H1 (cell line): ENCODE measurements at regions not wholly inside any gene's neighbourhood (a gene's known extent, or its start where the extent isn't known, plus 50 kb on each side); places are given as distances from the start of the nearest gene placed in this dataset.

Source experiments
- CTCF ChIA-PET: fragments of 300-600 bp; sonication (Branson Sonifier 250); formaldehyde crosslinking; loops from one replicate; lab custom pipeline; 2021; ENCODE audit not compliant: partially characterized antibody; lab: Charles Lee
- POLR2A ChIA-PET: fragments of 300-600 bp; sonication (Branson Sonifier 250); formaldehyde crosslinking; loops from one replicate; lab custom pipeline; 2021; ENCODE audit warnings: inconsistent platforms; ENCODE audit not compliant: partially characterized antibody; lab: Charles Lee
- DNase-seq, 2 experiments: peaks; one replicate each; pipeline versions ENCODE4 v3.0.0 to v3.0.0-alpha.2; 2010 to 2022; ENCODE audit warnings: low spot score in 2 of 2, low read depth in 1 of 2, mixed read lengths in 1 of 2
- FAIRE-seq: peaks from 2 replicates; lab custom pipeline; 2011; peaks lifted over from hg19 to GRCh38; lab: Jason Lieb, UNC
- H2AFZ ChIP-seq: 2 replicates; pipeline ENCODE4 v1.8.1; 2012; ENCODE audit warnings: low read length, inconsistent platforms
- H2AK5ac ChIP-seq: 2 replicates; pipeline ENCODE4 v1.6.1; 2013; ENCODE audit warnings: low read depth, low read length
- H2BK120ac ChIP-seq: replicated peaks from 2 replicates; pipeline ENCODE3; 2013; ENCODE audit warnings: low read depth, low read length, inconsistent platforms
- H2BK12ac ChIP-seq: 2 replicates; pipeline ENCODE4 v1.6.1; 2013; ENCODE audit warnings: low read depth, low read length
- H2BK15ac ChIP-seq: 2 replicates; pipeline ENCODE4 v1.6.1; 2013; ENCODE audit warnings: low read length
- H2BK20ac ChIP-seq: 2 replicates; pipeline ENCODE4 v1.6.1; 2013; ENCODE audit warnings: low read length
- H2BK5ac ChIP-seq: 2 replicates; pipeline ENCODE4 v1.6.1; 2013; ENCODE audit warnings: low read depth, low read length
- H3K14ac ChIP-seq: 2 replicates; pipeline ENCODE4 v1.6.1; 2013; ENCODE audit warnings: inconsistent platforms; ENCODE audit not compliant: insufficient read length
- H3K18ac ChIP-seq: 2 replicates; pipeline ENCODE4 v1.6.1; 2013; ENCODE audit warnings: low read length; ENCODE audit errors: extremely low read depth
- H3K23ac ChIP-seq: 2 replicates; pipeline ENCODE4 v1.6.1; 2013; ENCODE audit warnings: inconsistent platforms; ENCODE audit not compliant: insufficient read length
- H3K23me2 ChIP-seq: 2 replicates; pipeline ENCODE4 v1.6.1; 2013; ENCODE audit warnings: low read depth, low read length
- H3K27ac ChIP-seq: 2 replicates; pipeline ENCODE4 v1.6.1; 2011; ENCODE audit warnings: low read depth, low read length, inconsistent platforms
- H3K27me3 ChIP-seq, 4 experiments: replicated peaks in 1 of 4; 1 replicate in 1 of 4; 2 replicates in 3 of 4; pipeline versions ENCODE4 v1.6.1 to v1.8.1; 2011 to 2013; ENCODE audit warnings: low read length in 3 of 4, mild to moderate bottlenecking in 3 of 4, inconsistent platforms in 2 of 4, mixed read lengths in 2 of 4, moderate library complexity in 1 of 4; ENCODE audit not compliant: control insufficient read depth in 3 of 4, insufficient read depth in 3 of 4; ENCODE audit errors: extremely low read depth in 1 of 4
- H3K36me3 ChIP-seq, 4 experiments: 2 replicates each; pipeline versions ENCODE4 v1.6.1 to v1.8.1; 2011 to 2013; ENCODE audit warnings: mild to moderate bottlenecking in 4 of 4, low read length in 3 of 4, moderate library complexity in 2 of 4, control low read depth in 1 of 4, inconsistent platforms in 1 of 4; ENCODE audit not compliant: insufficient read depth in 4 of 4, control insufficient read depth in 2 of 4
- H3K4ac ChIP-seq: replicated peaks from 2 replicates; pipeline ENCODE3; 2013; ENCODE audit warnings: low read length, low read depth, mixed read lengths, inconsistent platforms; ENCODE audit not compliant: insufficient read length
- H3K4me1 ChIP-seq, 4 experiments: replicated peaks in 1 of 4; 1 replicate in 1 of 4; 2 replicates in 3 of 4; pipeline versions ENCODE4 v1.6.1 to v1.8.1; 2011 to 2013; ENCODE audit warnings: low read length in 3 of 4, inconsistent platforms in 2 of 4, mixed read lengths in 1 of 4; ENCODE audit not compliant: insufficient read depth in 4 of 4, control insufficient read depth in 3 of 4
- H3K4me2 ChIP-seq, 2 experiments: 2 replicates each; pipeline versions ENCODE4 v1.6.1 to v1.8.1; 2011 to 2013; ENCODE audit warnings: low read depth in 2 of 2, low read length in 2 of 2, control low read depth in 1 of 2, inconsistent platforms in 1 of 2, mild to moderate bottlenecking in 1 of 2; ENCODE audit not compliant: insufficient read depth in 1 of 2
- H3K4me3 ChIP-seq, 4 experiments: fragments of 200-600, 300-600 bp in 1 of 4; sonication (generic), shearing (Covaris generic), sonication (Bioruptor Twin) in 1 of 4; 2 replicates each; pipeline versions ENCODE4 v1.5.1 to v1.8.1; 2011 to 2016; ENCODE audit warnings: low read length in 4 of 4, low read depth in 3 of 4, control low read depth in 2 of 4, inconsistent platforms in 2 of 4, mild to moderate bottlenecking in 2 of 4, mixed read lengths in 1 of 4, moderate library complexity in 1 of 4; ENCODE audit not compliant: insufficient read depth in 2 of 4; ENCODE audit errors: extremely low read depth in 1 of 4
- H3K56ac ChIP-seq: replicated peaks from 2 replicates; pipeline ENCODE3; 2013; ENCODE audit warnings: low read depth, mild to moderate bottlenecking, mixed read lengths, low read length, inconsistent platforms; ENCODE audit not compliant: insufficient read length
- H3K79me1 ChIP-seq: 2 replicates; pipeline ENCODE4 v1.6.1; 2013; ENCODE audit warnings: low read depth, low read length, control low read depth
- H3K79me2 ChIP-seq, 2 experiments: 2 replicates each; pipeline versions ENCODE4 v1.6.1 to v1.8.1; 2012 to 2013; ENCODE audit warnings: low read length in 2 of 2, mild to moderate bottlenecking in 2 of 2, inconsistent platforms in 1 of 2; ENCODE audit not compliant: insufficient read depth in 2 of 2, control insufficient read depth in 1 of 2
- H3K9ac ChIP-seq, 4 experiments: replicated peaks in 1 of 4; 1 replicate in 1 of 4; 2 replicates in 3 of 4; pipeline versions ENCODE4 v1.6.1 to v1.8.1; 2011 to 2013; ENCODE audit warnings: low read depth in 3 of 4, low read length in 3 of 4, control low read depth in 2 of 4, mild to moderate bottlenecking in 2 of 4, moderate library complexity in 2 of 4, inconsistent platforms in 1 of 4; ENCODE audit errors: extremely low read depth in 1 of 4
- H3K9me3 ChIP-seq, 2 experiments: 2 replicates each; pipeline versions ENCODE4 v1.6.1 to v1.8.1; 2012 to 2013; ENCODE audit warnings: mild to moderate bottlenecking in 2 of 2, moderate library complexity in 2 of 2, control low read depth in 1 of 2, inconsistent platforms in 1 of 2, low read depth in 1 of 2, low read length in 1 of 2, mixed read lengths in 1 of 2; ENCODE audit not compliant: insufficient read depth in 2 of 2
- H4K20me1 ChIP-seq, 2 experiments: replicated peaks in 1 of 2; 2 replicates each; pipeline versions ENCODE3 to v1.8.1; 2011 to 2013; ENCODE audit warnings: inconsistent platforms in 2 of 2, low read length in 2 of 2, mild to moderate bottlenecking in 1 of 2; ENCODE audit not compliant: insufficient read depth in 2 of 2, control insufficient read depth in 1 of 2
- H4K5ac ChIP-seq: 2 replicates; pipeline ENCODE4 v1.6.1; 2013; ENCODE audit warnings: low read length, low read depth, mixed read lengths, inconsistent platforms; ENCODE audit not compliant: insufficient read length
- H4K8ac ChIP-seq: 2 replicates; pipeline ENCODE4 v1.8.0; 2013; ENCODE audit warnings: mild to moderate bottlenecking, moderate library complexity, low read length, inconsistent platforms; ENCODE audit not compliant: insufficient read depth; ENCODE audit errors: extremely low read depth
- H4K91ac ChIP-seq: replicated peaks from 2 replicates; pipeline ENCODE3; 2013; ENCODE audit warnings: low read length, mixed read lengths, inconsistent platforms; ENCODE audit not compliant: insufficient read length
- CBX5 ChIP-seq: fragments of 300-800, 300-1000 bp; sonication (generic); IDR thresholded peaks from 2 replicates; pipeline ENCODE4 v1.7.1; 2016; ENCODE audit warnings: antibody characterized with exemption, low read length, low read depth
- CBX8 ChIP-seq: fragments of 300-800, 300-1000 bp; sonication (generic); IDR thresholded peaks from 2 replicates; pipeline ENCODE4 v1.7.1; 2016; ENCODE audit warnings: low read depth, low read length, borderline replicate concordance
- CTCF ChIP-seq, 3 experiments: IDR thresholded peaks; 1 replicate in 2 of 3; 2 replicates in 1 of 3; pipeline versions ENCODE4 v1.5.1 to v1.6.1; 2011; ENCODE audit warnings: low read length in 3 of 3, mild to moderate bottlenecking in 3 of 3, inconsistent platforms in 2 of 3, low read depth in 1 of 3, moderate library complexity in 1 of 3; ENCODE audit not compliant: insufficient read depth in 1 of 3; ENCODE audit errors: control extremely low read depth in 1 of 3
- E2F6 ChIP-seq: IDR thresholded peaks from 2 replicates; pipeline ENCODE4 v1.6.1; 2012; ENCODE audit warnings: inconsistent platforms
- PHF8 ChIP-seq: fragments of 200-600 bp; sonication (generic); conservative IDR thresholded peaks from 2 replicates; pipeline ENCODE4 v1.7.1; 2012; ENCODE audit warnings: low read depth, mild to moderate bottlenecking, inconsistent platforms, low read length, moderate library complexity
- POU5F1 ChIP-seq: IDR thresholded peaks from 2 replicates; pipeline ENCODE4 v1.6.1; 2011; ENCODE audit warnings: low read depth, mild to moderate bottlenecking, low read length, moderate library complexity
- RFX5 ChIP-seq: IDR thresholded peaks from 2 replicates; pipeline ENCODE4 v1.6.1; 2011; ENCODE audit warnings: low read depth, low read length, improper control_type of control experiment, borderline replicate concordance
- SAP30 ChIP-seq: fragments of 300-600 bp; sonication (generic); IDR thresholded peaks from 2 replicates; pipeline ENCODE4 v1.7.1; 2012; ENCODE audit warnings: low read length, moderate library complexity, mild to moderate bottlenecking, inconsistent platforms; ENCODE audit not compliant: insufficient read depth, insufficient replicate concordance
- SP4 ChIP-seq: IDR thresholded peaks from 2 replicates; pipeline ENCODE4 v1.6.1; 2012; ENCODE audit warnings: low read length, inconsistent platforms
- TBP ChIP-seq: IDR thresholded peaks from 2 replicates; pipeline ENCODE4 v1.6.1; 2011; ENCODE audit warnings: low read depth, low read length, improper control_type of control experiment
- TCF12 ChIP-seq: IDR thresholded peaks from 2 replicates; pipeline ENCODE4 v1.6.1; 2011; ENCODE audit warnings: low read depth, mild to moderate bottlenecking, low read length
- WGBS, 2 experiments: shearing (Covaris generic) in 1 of 2; methylation state at CpG; one replicate each; pipeline versions ENCODE4 v1.1.6 to v1.1.7; 2013 to 2015; ENCODE audit warnings: low lambda C conversion rate in 2 of 2, mixed read lengths in 2 of 2, inconsistent platforms in 1 of 2, low coverage in 1 of 2, missing lambda C conversion rate in 1 of 2; ENCODE audit not compliant: insufficient replicate concordance in 2 of 2, insufficient coverage in 1 of 2, insufficient read length in 1 of 2; ENCODE audit errors: extremely low coverage in 1 of 2, missing lambda C conversion rate in 1 of 2; 5-methylcytosine and 5-hydroxymethylcytosine counted together

- Histone ChIP-seq H4K20me1 (no peaks in the 10 kb centered on the region), H3K14ac (no peak overlapping the region), H3K4me2 (no peak overlapping the region), H3K9ac (no peak overlapping the region), H3K79me2 (no peaks in the 10 kb centered on the region), H3K56ac (no peak overlapping the region), H3K27me3 (no peaks in the 10 kb centered on the region; a peak in 1 of 7 replicates), H2BK120ac (no peak overlapping the region), H3K4me1 (no peaks in the 10 kb centered on the region), H3K18ac (no peak overlapping the region), H3K4me3 (no peak overlapping the region), H3K79me1 (no peaks in the 10 kb centered on the region), H3K9me3 (0 out of 4 replicates have a peak, but pooled peaks cover 0 to 4% of the 10 kb centered on the region in 2 experiments), H4K8ac (no peak overlapping the region), H3K23ac (no peak overlapping the region), H3K23me2 (no peaks in the 10 kb centered on the region), H4K91ac (no peak overlapping the region), H2AFZ (no peak overlapping the region), H2BK5ac (no peak overlapping the region), H2AK5ac (no peak overlapping the region), H3K36me3 (no peaks in the 10 kb centered on the region), H2BK12ac (no peak overlapping the region), H4K5ac (no peak overlapping the region), H2BK15ac (no peak overlapping the region), H3K27ac (no peak overlapping the region), H2BK20ac (no peak overlapping the region), H3K4ac (no peak overlapping the region)
- no peak for FAIRE-seq
- DNase-seq, result no peak
- 92% methylated on average over 2 of the region's 2 CpGs; no CpG with 5 or more reads in 1 of the 2 experiments for WGBS, 2 experiments
- CTCF ChIA-PET, result interaction anchor here (0.6 to 1.7 kb wide), 3 partner anchors 9 to 162 kb away, joined by 3 to 9 read pairs (median 3); no protein-coding TSS in a partner anchor
- no peak for TF ChIP-seq SP4
- TF ChIP-seq SAP30, result no peak
- no peak for TF ChIP-seq PHF8
- TF ChIP-seq E2F6, result no peak
- TF ChIP-seq CBX5, result no peak
- TF ChIP-seq CTCF (IDR thresholded peaks at IDR 0.05; ENCODE audit: control extremely low read depth in 1 of 3, insufficient read depth in 1 of 3, low read depth in 1 of 3, low read length in 3 of 3), result no peak
- no peak for TF ChIP-seq CBX8
- TF ChIP-seq RFX5, result no peak
- TF ChIP-seq TCF12, result no peak
- no peak for TF ChIP-seq POU5F1
- TF ChIP-seq TBP, result no peak
- POLR2A ChIA-PET, result no interaction called here
Observed at GRCh38 chr17:68809148-68809547, 146.0 kb downstream of the ABCA8 start.
